ENCODE measurements at regions not wholly inside any gene's neighbourhood (a gene's known extent, or its start where the extent isn't known, plus 50 kb on each side); places are given as distances from the start of the nearest gene placed in this dataset.
"Not testable (repeated sequence)": the region's sequence is repeated elsewhere in the genome, so short reads cannot be mapped to it uniquely, and the experiment has no call there.

DNA sequence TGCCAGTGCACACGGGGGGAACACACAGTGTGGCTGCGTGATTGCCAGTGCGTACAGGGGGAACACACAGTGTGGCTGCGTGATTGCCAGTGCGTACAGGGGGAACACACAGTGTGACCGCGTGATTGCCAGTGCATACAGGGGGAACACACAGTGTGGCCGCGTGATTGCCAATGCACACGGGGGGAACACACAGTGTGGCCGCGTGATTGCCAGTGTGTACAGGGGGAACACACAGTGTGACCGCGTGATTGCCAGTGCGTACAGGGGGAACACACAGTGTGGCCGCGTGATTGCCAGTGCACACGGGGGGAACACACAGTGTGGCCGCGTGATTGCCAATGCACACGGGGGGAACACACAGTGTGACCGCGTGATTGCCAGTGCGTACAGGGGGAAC lies 139.4 kb downstream of the RTP5 start:
- not testable (repeated sequence) for TF ChIP-seq CTCF, POLR2A (IDR thresholded peaks at IDR 0.05)

Measured in adrenal gland (tissue), 5 donors.